Ishikawa (cell line): ENCODE measurements at regions not wholly inside any gene's neighbourhood (a gene's known extent, or its start where the extent isn't known, plus 50 kb on each side); places are given as distances from the start of the nearest gene placed in this dataset.

Experiments used
- CEBPB ChIP-seq: IDR thresholded peaks from 2 replicates; pipeline ENCODE4 v1.6.1; 2012
- CREB1 ChIP-seq: IDR thresholded peaks from 2 replicates; pipeline ENCODE4 v1.6.1; 2012; ENCODE audit warnings: low read depth
- EGR1 ChIP-seq: IDR thresholded peaks from 2 replicates; pipeline ENCODE4 v1.6.1; 2012
- EP300 ChIP-seq: IDR thresholded peaks from 2 replicates; pipeline ENCODE4 v1.6.1; 2012; ENCODE audit warnings: borderline replicate concordance
- FOXM1 ChIP-seq: IDR thresholded peaks from 2 replicates; pipeline ENCODE4 v1.6.1; 2012; ENCODE audit warnings: low read depth, borderline replicate concordance
- NFIC ChIP-seq: IDR thresholded peaks from 2 replicates; pipeline ENCODE4 v1.6.1; 2012
- RAD21 ChIP-seq: IDR thresholded peaks from 2 replicates; pipeline ENCODE4 v1.6.1; 2012; ENCODE audit warnings: low read depth
- TAF1 ChIP-seq: IDR thresholded peaks from 2 replicates; pipeline ENCODE4 v1.6.1; 2012; ENCODE audit warnings: low read depth, mild to moderate bottlenecking
- TCF12 ChIP-seq: IDR thresholded peaks from 2 replicates; pipeline ENCODE4 v1.6.1; 2012; ENCODE audit warnings: low read depth
- TEAD4 ChIP-seq: IDR thresholded peaks from 2 replicates; pipeline ENCODE4 v1.6.1; 2012
- USF1 ChIP-seq: IDR thresholded peaks from 2 replicates; pipeline ENCODE4 v1.6.1; 2012
- YY1 ChIP-seq: IDR thresholded peaks from 2 replicates; pipeline ENCODE4 v1.6.1; 2012; ENCODE audit warnings: low read depth
- ZBTB7A ChIP-seq: IDR thresholded peaks from 2 replicates; pipeline ENCODE4 v1.6.1; 2012; ENCODE audit warnings: low read depth
- TF ChIP-seq, protein P1 (sequence below): IDR thresholded peaks from 2 replicates; pipeline ENCODE4 v1.6.1; 2012; ENCODE audit warnings: low read depth, mild to moderate bottlenecking
- TF ChIP-seq, protein P2 (sequence below): IDR thresholded peaks from 2 replicates; pipeline ENCODE4 v1.6.1; 2012

- TF ChIP-seq USF1 (no peak), CREB1 (no peak), YY1 (no peak), EP300 (no peak), ZBTB7A (no peak), EGR1 (no peak), TAF1 (no peak), TEAD4 (no peak), CEBPB (no peak), TCF12 (no peak), FOXM1 (no peak), RAD21 (no peak), NFIC (no peak)
- TF ChIP-seq, protein P1, sequence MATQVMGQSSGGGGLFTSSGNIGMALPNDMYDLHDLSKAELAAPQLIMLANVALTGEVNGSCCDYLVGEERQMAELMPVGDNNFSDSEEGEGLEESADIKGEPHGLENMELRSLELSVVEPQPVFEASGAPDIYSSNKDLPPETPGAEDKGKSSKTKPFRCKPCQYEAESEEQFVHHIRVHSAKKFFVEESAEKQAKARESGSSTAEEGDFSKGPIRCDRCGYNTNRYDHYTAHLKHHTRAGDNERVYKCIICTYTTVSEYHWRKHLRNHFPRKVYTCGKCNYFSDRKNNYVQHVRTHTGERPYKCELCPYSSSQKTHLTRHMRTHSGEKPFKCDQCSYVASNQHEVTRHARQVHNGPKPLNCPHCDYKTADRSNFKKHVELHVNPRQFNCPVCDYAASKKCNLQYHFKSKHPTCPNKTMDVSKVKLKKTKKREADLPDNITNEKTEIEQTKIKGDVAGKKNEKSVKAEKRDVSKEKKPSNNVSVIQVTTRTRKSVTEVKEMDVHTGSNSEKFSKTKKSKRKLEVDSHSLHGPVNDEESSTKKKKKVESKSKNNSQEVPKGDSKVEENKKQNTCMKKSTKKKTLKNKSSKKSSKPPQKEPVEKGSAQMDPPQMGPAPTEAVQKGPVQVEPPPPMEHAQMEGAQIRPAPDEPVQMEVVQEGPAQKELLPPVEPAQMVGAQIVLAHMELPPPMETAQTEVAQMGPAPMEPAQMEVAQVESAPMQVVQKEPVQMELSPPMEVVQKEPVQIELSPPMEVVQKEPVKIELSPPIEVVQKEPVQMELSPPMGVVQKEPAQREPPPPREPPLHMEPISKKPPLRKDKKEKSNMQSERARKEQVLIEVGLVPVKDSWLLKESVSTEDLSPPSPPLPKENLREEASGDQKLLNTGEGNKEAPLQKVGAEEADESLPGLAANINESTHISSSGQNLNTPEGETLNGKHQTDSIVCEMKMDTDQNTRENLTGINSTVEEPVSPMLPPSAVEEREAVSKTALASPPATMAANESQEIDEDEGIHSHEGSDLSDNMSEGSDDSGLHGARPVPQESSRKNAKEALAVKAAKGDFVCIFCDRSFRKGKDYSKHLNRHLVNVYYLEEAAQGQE, result no peak
- TF ChIP-seq, protein P2, sequence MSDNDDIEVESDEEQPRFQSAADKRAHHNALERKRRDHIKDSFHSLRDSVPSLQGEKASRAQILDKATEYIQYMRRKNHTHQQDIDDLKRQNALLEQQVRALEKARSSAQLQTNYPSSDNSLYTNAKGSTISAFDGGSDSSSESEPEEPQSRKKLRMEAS, result no peak
Observed at GRCh38 chr3:178002113-178002512, 534.1 kb upstream of the KCNMB2 start.

DNA sequence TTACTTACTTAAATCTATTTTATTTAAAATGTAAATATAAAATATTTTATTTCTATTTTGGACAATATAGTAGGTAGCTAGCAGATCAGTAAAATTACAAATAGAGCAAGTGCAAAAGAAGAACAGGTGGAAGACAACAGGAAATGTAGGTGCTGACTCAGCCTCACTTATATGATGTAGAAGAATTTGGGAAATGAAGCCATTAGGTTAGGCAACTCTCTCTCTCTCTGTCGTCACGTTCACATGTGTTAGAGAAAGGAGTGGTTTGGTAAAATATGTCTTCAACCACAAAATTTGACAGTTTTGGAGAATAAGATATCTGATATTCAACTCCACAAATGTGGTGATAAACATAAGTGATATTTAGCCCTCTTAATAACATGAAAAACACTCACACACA, 532.5 kb upstream of the KCNMB2 start:
- TF ChIP-seq EP300, result no peak
- no peak for TF ChIP-seq FOXM1
- TF ChIP-seq TAF1, result no peak
- no peak for TF ChIP-seq NFIC
- TF ChIP-seq CEBPB, result no peak
- TF ChIP-seq, protein P1, result no peak
- no peak for TF ChIP-seq ZBTB7A
- no peak for TF ChIP-seq TCF12
- no peak for TF ChIP-seq CREB1
- TF ChIP-seq, protein P2, result no peak
- no peak for TF ChIP-seq USF1

DNA sequence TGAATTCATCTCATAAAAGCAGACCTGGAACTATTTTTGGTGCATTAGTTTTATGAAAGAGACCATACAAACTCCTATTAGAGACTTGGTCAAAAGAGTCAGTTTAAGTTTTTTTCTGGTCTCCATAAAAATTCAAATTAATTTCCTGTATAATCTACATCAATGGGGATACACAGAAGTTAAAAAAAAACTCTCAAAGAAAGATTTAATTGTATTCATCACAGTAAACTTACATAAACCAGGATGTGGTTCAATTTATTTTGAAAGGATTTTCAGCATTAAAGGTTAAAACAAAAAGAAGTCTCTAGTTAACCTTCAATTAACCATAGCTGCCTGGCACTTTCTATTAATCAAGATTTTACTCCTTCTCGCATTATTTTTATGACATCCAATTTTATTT, 530.3 kb upstream of the KCNMB2 start:
- TF ChIP-seq, protein P1, result no peak
- TF ChIP-seq TEAD4 (no peak), TAF1 (no peak), CREB1 (no peak)

GRCh38 chr3:178010306-178010705, 525.9 kb upstream of the KCNMB2 start:
- no peak for TF ChIP-seq TAF1
- TF ChIP-seq EGR1, result no peak
- TF ChIP-seq CEBPB, result no peak
- TF ChIP-seq, protein P1, result no peak
- TF ChIP-seq TCF12, result no peak
- no peak for TF ChIP-seq USF1
- no peak for TF ChIP-seq NFIC
- no peak for TF ChIP-seq CREB1
- TF ChIP-seq RAD21, result no peak
- no peak for TF ChIP-seq YY1
- TF ChIP-seq FOXM1, result no peak
- no peak for TF ChIP-seq ZBTB7A
- no peak for TF ChIP-seq TEAD4
